ENCODE measurements at regions not wholly inside any gene's neighbourhood (a gene's known extent, or its start where the extent isn't known, plus 50 kb on each side); places are given as distances from the start of the nearest gene placed in this dataset.

GRCh38 chr13:73210218-73210883, 151.5 kb downstream of the KLF5 start:
- DNase-seq (ENCODE audit: low read depth), result no peak

GRCh38 chr13:73204952-73205351, 146.1 kb downstream of the KLF5 start:
- DNase-seq (ENCODE audit: low read depth), result no peak

GRCh38 chr13:73201626-73202025, 142.8 kb downstream of the KLF5 start:
- DNase-seq (ENCODE audit: low read depth), result no peak

GRCh38 chr13:73198991-73199411, 140.2 kb downstream of the KLF5 start:
- no peak for DNase-seq (ENCODE audit: low read depth)

- DNase-seq (ENCODE audit: low read depth), result no peak
These were observed 136.3 kb downstream of the KLF5 start for GRCh38 chr13:73195091-73195490.

GRCh38 chr13:73194310-73194709, 135.5 kb downstream of the KLF5 start:
- DNase-seq (ENCODE audit: low read depth), result no peak

GRCh38 chr13:73193554-73193953, 134.7 kb downstream of the KLF5 start:
- no peak for DNase-seq (ENCODE audit: low read depth)

GRCh38 chr13:73190477-73190876, 131.7 kb downstream of the KLF5 start:
- no peak for DNase-seq (ENCODE audit: low read depth)

GRCh38 chr13:73189776-73190175, 131.0 kb downstream of the KLF5 start:
- DNase-seq (ENCODE audit: low read depth), result no peak

- no peak for DNase-seq (ENCODE audit: low read depth)
These were observed 130.6 kb downstream of the KLF5 start for GRCh38 chr13:73189362-73189761.

GRCh38 chr13:73187106-73187505, 128.3 kb downstream of the KLF5 start:
- DNase-seq (ENCODE audit: low read depth), result no peak

- no peak for DNase-seq (ENCODE audit: low read depth)
These were observed 121.0 kb downstream of the KLF5 start for GRCh38 chr13:73179650-73180274.

- DNase-seq (ENCODE audit: low read depth), result no peak
These were observed 119.2 kb downstream of the KLF5 start for GRCh38 chr13:73177916-73178565.

GRCh38 chr13:73177017-73177416, 118.2 kb downstream of the KLF5 start:
- DNase-seq (ENCODE audit: low read depth), result no peak

GRCh38 chr13:73174521-73175010, 115.8 kb downstream of the KLF5 start:
- DNase-seq (ENCODE audit: low read depth), result no peak

- DNase-seq (ENCODE audit: low read depth), result no peak
These were observed 114.5 kb downstream of the KLF5 start for GRCh38 chr13:73173279-73173811.

GRCh38 chr13:73171926-73172325, 113.1 kb downstream of the KLF5 start:
- DNase-seq (ENCODE audit: low read depth), result no peak

GRCh38 chr13:73171271-73171682, 112.5 kb downstream of the KLF5 start:
- DNase-seq (ENCODE audit: low read depth), result no peak

- no peak for DNase-seq (ENCODE audit: low read depth)
These were observed 111.2 kb downstream of the KLF5 start for GRCh38 chr13:73169971-73170370.

- no peak for DNase-seq (ENCODE audit: low read depth)
These were observed 110.2 kb downstream of the KLF5 start for GRCh38 chr13:73168953-73169401.

GRCh38 chr13:73168226-73168952, 109.6 kb downstream of the KLF5 start:
- DNase-seq (ENCODE audit: low read depth), result no peak
